HEK293 (cell line): ENCODE measurements at regions not wholly inside any gene's neighbourhood (a gene's known extent, or its start where the extent isn't known, plus 50 kb on each side); places are given as distances from the start of the nearest gene placed in this dataset.

Experiments
- ZNF132 ChIP-seq: fragments of 450-650 bp; formaldehyde crosslinking; IDR thresholded peaks from 2 replicates; pipeline ENCODE4 v1.5.1; 2017; ENCODE audit warnings: missing biosample characterization, missing genetic modification characterization, borderline replicate concordance
- TF ChIP-seq, protein P1 (sequence below): fragments of 450-650 bp; formaldehyde crosslinking; IDR thresholded peaks from 2 replicates; pipeline ENCODE4 v1.5.1; 2016; ENCODE audit warnings: missing biosample characterization, missing genetic modification characterization

DNA sequence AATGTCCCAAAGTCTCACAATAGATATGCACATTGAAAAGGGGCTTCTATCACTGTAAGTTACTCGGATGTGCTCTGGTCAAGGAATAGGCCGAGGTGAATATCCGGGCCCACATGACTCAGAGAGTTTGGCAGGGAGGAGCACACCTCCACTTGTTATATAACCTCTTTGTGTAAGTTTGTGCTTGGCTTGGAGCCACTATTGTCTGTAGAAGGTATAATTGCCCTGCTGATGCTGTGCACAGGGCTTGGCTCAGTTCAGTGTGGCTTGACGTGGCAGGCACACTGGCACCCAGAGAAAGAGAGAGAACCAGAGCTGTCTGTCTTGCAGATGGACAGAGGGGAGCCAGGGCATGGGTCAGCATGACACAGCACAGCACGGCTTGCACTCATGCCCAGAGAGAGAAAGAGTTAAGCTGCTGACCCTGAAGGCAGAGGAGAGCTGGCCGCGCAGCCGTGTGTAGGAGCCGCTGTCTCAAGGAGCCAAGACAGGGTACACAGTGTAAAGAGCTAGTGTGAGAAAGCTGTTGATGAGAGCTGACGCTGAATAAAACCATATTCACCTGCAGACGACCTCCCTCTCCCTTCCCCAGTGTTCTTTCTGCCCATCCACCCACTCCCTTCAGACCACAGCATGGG is 482.5 kb downstream of the C6orf118 start:
- TF ChIP-seq, protein P1, sequence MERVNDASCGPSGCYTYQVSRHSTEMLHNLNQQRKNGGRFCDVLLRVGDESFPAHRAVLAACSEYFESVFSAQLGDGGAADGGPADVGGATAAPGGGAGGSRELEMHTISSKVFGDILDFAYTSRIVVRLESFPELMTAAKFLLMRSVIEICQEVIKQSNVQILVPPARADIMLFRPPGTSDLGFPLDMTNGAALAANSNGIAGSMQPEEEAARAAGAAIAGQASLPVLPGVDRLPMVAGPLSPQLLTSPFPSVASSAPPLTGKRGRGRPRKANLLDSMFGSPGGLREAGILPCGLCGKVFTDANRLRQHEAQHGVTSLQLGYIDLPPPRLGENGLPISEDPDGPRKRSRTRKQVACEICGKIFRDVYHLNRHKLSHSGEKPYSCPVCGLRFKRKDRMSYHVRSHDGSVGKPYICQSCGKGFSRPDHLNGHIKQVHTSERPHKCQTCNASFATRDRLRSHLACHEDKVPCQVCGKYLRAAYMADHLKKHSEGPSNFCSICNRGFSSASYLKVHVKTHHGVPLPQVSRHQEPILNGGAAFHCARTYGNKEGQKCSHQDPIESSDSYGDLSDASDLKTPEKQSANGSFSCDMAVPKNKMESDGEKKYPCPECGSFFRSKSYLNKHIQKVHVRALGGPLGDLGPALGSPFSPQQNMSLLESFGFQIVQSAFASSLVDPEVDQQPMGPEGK (tag by site-specific recombination) = no peak
- no peak for TF ChIP-seq ZNF132 (tag by site-specific recombination)
